ENCODE measurements at regions not wholly inside any gene's neighbourhood (a gene's known extent, or its start where the extent isn't known, plus 50 kb on each side); places are given as distances from the start of the nearest gene placed in this dataset.

- no peaks in the 10 kb centered on the region for H3K9me3 ChIP-seq (ENCODE audit: control insufficient read depth, low read length)
- H3K4me3 ChIP-seq (ENCODE audit: low read length in 2 of 2), result no peak overlapping the region
- no peaks in the 10 kb centered on the region for H3K27me3 ChIP-seq (ENCODE audit: control insufficient read depth in 1 of 2, insufficient read depth in 2 of 2, low read length in 1 of 2)
- no peaks in the 10 kb centered on the region for H3K36me3 ChIP-seq (ENCODE audit: control insufficient read depth in 1 of 2, insufficient read depth in 2 of 2, low read length in 1 of 2)
- no peaks in the 10 kb centered on the region for H3K4me1 ChIP-seq (ENCODE audit: control insufficient read depth in 1 of 2, insufficient read depth in 2 of 2, low read length in 2 of 2)
- intact Hi-C loops (cut with DNase I), result no loop called here
- DNase-seq, result no peak
- no peak overlapping the region for H3K27ac ChIP-seq (ENCODE audit: low read depth in 1 of 2, low read length in 2 of 2)
- WGBS, 2 donors, result 35 to 37% methylated on average over 6 of the region's 6 CpGs
- no peak for ATAC-seq (ENCODE audit: low FRiP score)
Observed at GRCh38 chr12:46492471-46493085, 120.0 kb upstream of the SLC38A2 start.

GRCh38 chr12:46491548-46491947 is 119.0 kb upstream of the SLC38A2 start:
- no peaks in the 10 kb centered on the region for H3K36me3 ChIP-seq (ENCODE audit: control insufficient read depth in 1 of 2, insufficient read depth in 2 of 2, low read length in 1 of 2)
- DNase-seq (no peak), ATAC-seq (ENCODE audit: low FRiP score) (no peak)
- no peaks in the 10 kb centered on the region for H3K4me1 ChIP-seq (ENCODE audit: control insufficient read depth in 1 of 2, insufficient read depth in 2 of 2, low read length in 2 of 2)
- no peak overlapping the region for H3K4me3 ChIP-seq (ENCODE audit: low read length in 2 of 2)
- intact Hi-C loops (cut with DNase I), result no loop called here
- no peak overlapping the region for H3K27ac ChIP-seq (ENCODE audit: low read depth in 1 of 2, low read length in 2 of 2)
- WGBS, 2 donors, result 55 to 56% methylated on average over 1 of the region's 1 CpG
- H3K27me3 ChIP-seq (ENCODE audit: control insufficient read depth in 1 of 2, insufficient read depth in 2 of 2, low read length in 1 of 2), result no peaks in the 10 kb centered on the region
- no peaks in the 10 kb centered on the region for H3K9me3 ChIP-seq (ENCODE audit: control insufficient read depth, low read length)

- H3K27me3 ChIP-seq (ENCODE audit: control insufficient read depth in 1 of 2, insufficient read depth in 2 of 2, low read length in 1 of 2), result no peaks in the 10 kb centered on the region
- no peak overlapping the region for H3K4me3 ChIP-seq (ENCODE audit: low read length in 2 of 2)
- no peaks in the 10 kb centered on the region for H3K9me3 ChIP-seq (ENCODE audit: control insufficient read depth, low read length)
- WGBS, 2 donors, result 10 to 19% methylated on average over 1 of the region's 1 CpG
- no peaks in the 10 kb centered on the region for H3K4me1 ChIP-seq (ENCODE audit: control insufficient read depth in 1 of 2, insufficient read depth in 2 of 2, low read length in 2 of 2)
- DNase-seq (no peak), ATAC-seq (ENCODE audit: low FRiP score) (peak; percentile 50)
- H3K27ac ChIP-seq (ENCODE audit: low read depth in 1 of 2, low read length in 2 of 2), result no peak overlapping the region
- no peaks in the 10 kb centered on the region for H3K36me3 ChIP-seq (ENCODE audit: control insufficient read depth in 1 of 2, insufficient read depth in 2 of 2, low read length in 1 of 2)
- intact Hi-C loops (cut with DNase I), result no loop called here
Observed at GRCh38 chr12:46490635-46491034, 118.1 kb upstream of the SLC38A2 start.

- DNase-seq (no peak), ATAC-seq (ENCODE audit: low FRiP score) (no peak)
- Histone ChIP-seq H3K4me3 (ENCODE audit: low read length in 2 of 2) (no peak overlapping the region), H3K36me3 (ENCODE audit: control insufficient read depth in 1 of 2, insufficient read depth in 2 of 2, low read length in 1 of 2) (no peaks in the 10 kb centered on the region), H3K4me1 (ENCODE audit: control insufficient read depth in 1 of 2, insufficient read depth in 2 of 2, low read length in 2 of 2) (no peaks in the 10 kb centered on the region), H3K27me3 (ENCODE audit: control insufficient read depth in 1 of 2, insufficient read depth in 2 of 2, low read length in 1 of 2) (no peaks in the 10 kb centered on the region), H3K27ac (ENCODE audit: low read depth in 1 of 2, low read length in 2 of 2) (no peak overlapping the region), H3K9me3 (ENCODE audit: control insufficient read depth, low read length) (no peaks in the 10 kb centered on the region)
- intact Hi-C loops (cut with DNase I), result no loop called here
- 66 to 72% methylated on average over 5 of the region's 5 CpGs for WGBS, 2 donors
Observed at GRCh38 chr12:46489951-46490388, 117.4 kb upstream of the SLC38A2 start.

- Histone ChIP-seq H3K27me3 (ENCODE audit: control insufficient read depth in 1 of 2, insufficient read depth in 2 of 2, low read length in 1 of 2) (no peaks in the 10 kb centered on the region), H3K9me3 (ENCODE audit: control insufficient read depth, low read length) (no peaks in the 10 kb centered on the region), H3K4me3 (ENCODE audit: low read length in 2 of 2) (no peak overlapping the region), H3K4me1 (ENCODE audit: control insufficient read depth in 1 of 2, insufficient read depth in 2 of 2, low read length in 2 of 2) (no peaks in the 10 kb centered on the region), H3K27ac (ENCODE audit: low read depth in 1 of 2, low read length in 2 of 2) (no peak overlapping the region), H3K36me3 (ENCODE audit: control insufficient read depth in 1 of 2, insufficient read depth in 2 of 2, low read length in 1 of 2) (no peaks in the 10 kb centered on the region)
- WGBS, 2 donors, result 90 to 93% methylated on average over 7 of the region's 7 CpGs
- intact Hi-C loops (cut with DNase I), result no loop called here
- no peak for ATAC-seq (ENCODE audit: low FRiP score)
- DNase-seq, result no peak
Observed at GRCh38 chr12:46487567-46488131, 115.1 kb upstream of the SLC38A2 start.

- no peaks in the 10 kb centered on the region for H3K27me3 ChIP-seq (ENCODE audit: control insufficient read depth in 1 of 2, insufficient read depth in 2 of 2, low read length in 1 of 2)
- H3K36me3 ChIP-seq (ENCODE audit: control insufficient read depth in 1 of 2, insufficient read depth in 2 of 2, low read length in 1 of 2), result no peaks in the 10 kb centered on the region
- no peaks in the 10 kb centered on the region for H3K9me3 ChIP-seq (ENCODE audit: control insufficient read depth, low read length)
- DNase-seq (no peak), ATAC-seq (ENCODE audit: low FRiP score) (no peak)
- intact Hi-C loops (cut with DNase I), result no loop called here
- no peak overlapping the region for H3K27ac ChIP-seq (ENCODE audit: low read depth in 1 of 2, low read length in 2 of 2)
- no peak overlapping the region for H3K4me3 ChIP-seq (ENCODE audit: low read length in 2 of 2)
- H3K4me1 ChIP-seq (ENCODE audit: control insufficient read depth in 1 of 2, insufficient read depth in 2 of 2, low read length in 2 of 2), result no peaks in the 10 kb centered on the region
Observed at GRCh38 chr12:46486588-46486987, 114.0 kb upstream of the SLC38A2 start.

GRCh38 chr12:46485853-46486252 is 113.3 kb upstream of the SLC38A2 start:
- Histone ChIP-seq H3K27ac (ENCODE audit: low read depth in 1 of 2, low read length in 2 of 2) (no peak overlapping the region), H3K9me3 (ENCODE audit: control insufficient read depth, low read length) (no peaks in the 10 kb centered on the region), H3K27me3 (ENCODE audit: control insufficient read depth in 1 of 2, insufficient read depth in 2 of 2, low read length in 1 of 2) (no peaks in the 10 kb centered on the region), H3K4me1 (ENCODE audit: control insufficient read depth in 1 of 2, insufficient read depth in 2 of 2, low read length in 2 of 2) (no peaks in the 10 kb centered on the region), H3K4me3 (ENCODE audit: low read length in 2 of 2) (no peak overlapping the region), H3K36me3 (ENCODE audit: control insufficient read depth in 1 of 2, insufficient read depth in 2 of 2, low read length in 1 of 2) (no peaks in the 10 kb centered on the region)
- ATAC-seq (ENCODE audit: low FRiP score) (no peak), DNase-seq (no peak)
- 97 to 99% methylated on average over 5 of the region's 5 CpGs for WGBS, 2 donors
- intact Hi-C loops (cut with DNase I), result no loop called here

- Histone ChIP-seq H3K9me3 (ENCODE audit: control insufficient read depth, low read length) (no peaks in the 10 kb centered on the region), H3K36me3 (ENCODE audit: control insufficient read depth in 1 of 2, insufficient read depth in 2 of 2, low read length in 1 of 2) (no peaks in the 10 kb centered on the region), H3K27ac (ENCODE audit: low read depth in 1 of 2, low read length in 2 of 2) (no peak overlapping the region), H3K27me3 (ENCODE audit: control insufficient read depth in 1 of 2, insufficient read depth in 2 of 2, low read length in 1 of 2) (no peaks in the 10 kb centered on the region), H3K4me3 (ENCODE audit: low read length in 2 of 2) (no peak overlapping the region), H3K4me1 (ENCODE audit: control insufficient read depth in 1 of 2, insufficient read depth in 2 of 2, low read length in 2 of 2) (no peaks in the 10 kb centered on the region)
- 84 to 93% methylated on average over 6 of the region's 6 CpGs for WGBS, 2 donors
- DNase-seq (no peak), ATAC-seq (ENCODE audit: low FRiP score) (no peak)
- intact Hi-C loops (cut with DNase I), result no loop called here
Observed at GRCh38 chr12:46484396-46485061, 112.0 kb upstream of the SLC38A2 start.

Data from aorta (tissue), 5 donors.